Stimulated activated CD4-positive, alpha-beta T cell treated with anti-CD3 and anti-CD28 coated beads, Interleukin-15, amount 100 ng/mL, for 24 hours (primary cell): ENCODE measurements at regions not wholly inside any gene's neighbourhood (a gene's known extent, or its start where the extent isn't known, plus 50 kb on each side); places are given as distances from the start of the nearest gene placed in this dataset.
"Not testable (repeated sequence)": the region's sequence is repeated elsewhere in the genome, so short reads cannot be mapped to it uniquely, and the experiment has no call there.

Experiments
- DNase-seq: peaks from one replicate; pipeline ENCODE4 v3.0.0-alpha.2; 2020

GRCh38 chrX:74179499-74179898, 124.5 kb upstream of the ZCCHC13 start:
- no peak for DNase-seq

DNA sequence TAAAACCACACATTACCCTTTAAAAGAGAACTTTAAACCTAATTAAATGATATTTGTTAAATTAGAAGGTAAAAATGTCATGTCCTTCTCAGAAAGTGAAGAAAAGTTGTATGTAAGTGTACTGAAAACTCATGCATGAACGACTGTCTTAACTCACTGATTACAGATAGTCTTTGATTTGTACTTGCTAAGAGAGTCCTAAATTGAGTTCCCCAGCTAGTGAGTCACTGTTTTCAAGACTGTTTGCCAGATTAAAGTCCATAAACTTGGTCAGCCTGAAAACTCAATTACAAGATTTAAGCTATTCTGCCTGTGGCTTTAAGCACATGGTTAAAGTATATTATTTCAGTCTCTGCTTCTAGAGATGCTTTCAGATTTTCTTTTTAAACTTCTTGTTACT, 124.9 kb upstream of the ZCCHC13 start:
- DNase-seq = no peak

DNA sequence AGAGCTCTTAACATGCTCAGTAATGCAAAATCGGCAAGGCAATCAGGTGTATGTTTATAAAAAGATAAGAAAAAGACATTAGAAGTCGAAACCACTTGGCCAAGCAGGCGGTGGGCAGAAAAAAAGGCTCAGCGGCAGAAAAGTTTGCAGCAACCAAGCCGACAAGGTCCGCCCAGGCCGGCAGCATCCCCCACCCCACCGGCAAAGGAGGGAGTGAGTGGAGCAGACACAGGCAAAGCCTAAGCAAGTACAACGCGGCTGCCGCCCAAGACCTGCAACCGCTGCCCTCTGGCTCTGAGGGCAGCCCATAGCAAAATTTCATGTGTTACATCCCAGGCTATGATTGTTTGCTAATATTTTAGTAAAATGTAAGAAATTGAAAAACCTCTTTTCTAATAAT, 125.4 kb upstream of the ZCCHC13 start:
- DNase-seq = no peak

DNA sequence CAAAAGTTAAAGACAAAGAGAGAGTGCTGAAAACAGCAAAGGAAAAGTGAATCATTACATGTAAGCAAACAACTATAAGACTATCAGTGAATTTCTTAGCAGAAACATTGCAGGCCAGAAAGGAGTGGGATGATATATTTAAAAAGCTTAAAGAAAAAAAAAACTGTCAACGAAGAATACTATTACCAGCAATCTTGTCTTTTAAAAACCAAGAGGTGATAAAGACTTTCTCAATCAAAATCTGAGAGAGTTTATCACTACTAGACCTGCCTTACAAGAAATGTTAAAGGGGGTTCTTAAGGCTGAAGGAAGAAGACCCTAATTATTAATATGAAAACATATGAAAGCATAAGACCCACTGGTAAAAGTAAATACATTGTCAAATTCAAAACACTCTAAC, 132.5 kb upstream of the ZCCHC13 start:
- no peak for DNase-seq

DNA sequence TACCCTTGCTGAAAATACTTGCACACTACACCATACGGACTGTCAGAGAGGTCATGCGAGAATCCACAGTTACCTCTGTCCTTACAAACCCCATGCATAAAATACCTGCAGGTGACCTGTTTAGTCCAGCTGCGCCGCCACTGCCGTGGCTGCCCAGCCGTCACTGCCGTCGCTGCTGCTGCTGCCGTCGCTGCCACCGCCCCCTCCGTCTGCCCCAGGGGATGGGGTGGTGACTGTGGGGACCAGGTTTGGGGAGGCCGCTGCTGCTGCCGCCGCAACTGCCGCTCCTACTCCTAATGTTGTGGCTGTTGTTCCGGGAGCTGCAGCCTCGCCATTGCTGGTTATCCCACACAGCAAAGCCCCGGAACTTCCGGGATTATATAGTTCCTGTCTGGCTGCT, 141.8 kb upstream of the ZCCHC13 start:
- no peak for DNase-seq

DNA sequence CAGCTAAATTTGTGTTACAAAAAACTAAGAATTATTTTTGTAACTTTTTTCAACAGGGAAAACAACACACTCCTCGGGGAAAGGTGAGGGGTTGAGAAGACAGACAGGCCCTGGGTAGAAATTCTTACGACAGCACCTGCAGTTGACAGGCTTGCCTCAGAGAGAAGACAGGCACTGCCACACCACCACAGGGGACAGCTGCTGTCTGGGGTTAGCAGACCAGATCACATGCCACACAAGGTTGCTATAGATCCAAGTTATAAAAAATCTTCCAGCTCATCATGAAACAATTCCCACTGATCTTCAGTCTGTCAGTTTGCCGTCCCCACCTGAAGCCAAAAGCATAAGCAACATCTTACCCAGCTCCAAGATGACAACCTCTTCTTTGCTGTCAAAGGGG, 143.2 kb upstream of the ZCCHC13 start:
- DNase-seq = no peak

GRCh38 chrX:74160358-74160757, 143.6 kb upstream of the ZCCHC13 start:
- no peak for DNase-seq

GRCh38 chrX:74147439-74147838, 156.5 kb upstream of the ZCCHC13 start:
- no peak for DNase-seq

- DNase-seq = no peak
Observed at GRCh38 chrX:74138943-74139342, 165.0 kb upstream of the ZCCHC13 start.

DNA sequence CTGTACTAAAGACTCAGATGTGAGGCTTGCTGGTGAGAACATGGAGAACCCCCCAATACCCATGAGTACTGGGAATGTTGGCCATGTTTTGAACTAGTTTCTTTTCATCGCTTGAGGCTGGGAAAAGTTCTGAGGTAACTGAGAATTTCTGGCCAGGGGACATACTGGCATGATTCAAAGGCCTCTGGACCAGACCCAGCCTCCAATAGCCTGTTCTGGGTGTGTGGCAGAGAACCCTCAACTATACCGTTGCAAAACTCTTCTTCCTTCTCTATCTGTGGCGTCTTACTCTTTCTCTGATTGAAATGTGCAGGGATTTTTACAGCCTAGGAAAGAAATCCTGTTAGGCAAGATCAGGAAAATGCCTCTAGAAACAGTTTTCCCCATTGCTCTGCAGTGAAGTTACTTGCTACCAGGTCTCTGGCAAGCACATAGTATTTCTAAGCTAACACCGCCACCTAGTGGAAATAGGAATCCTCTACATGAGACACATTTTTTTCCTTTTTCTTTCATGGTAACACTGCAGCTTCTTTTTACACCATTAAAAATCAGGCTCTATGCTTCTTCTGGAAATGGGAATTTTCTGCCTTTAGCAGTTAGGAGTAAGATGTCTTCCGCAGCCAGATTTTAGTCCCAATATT, 170.7 kb upstream of the ZCCHC13 start:
- DNase-seq = no peak

- DNase-seq = no peak
Observed at GRCh38 chrX:74132280-74132679, 171.7 kb upstream of the ZCCHC13 start.

DNA sequence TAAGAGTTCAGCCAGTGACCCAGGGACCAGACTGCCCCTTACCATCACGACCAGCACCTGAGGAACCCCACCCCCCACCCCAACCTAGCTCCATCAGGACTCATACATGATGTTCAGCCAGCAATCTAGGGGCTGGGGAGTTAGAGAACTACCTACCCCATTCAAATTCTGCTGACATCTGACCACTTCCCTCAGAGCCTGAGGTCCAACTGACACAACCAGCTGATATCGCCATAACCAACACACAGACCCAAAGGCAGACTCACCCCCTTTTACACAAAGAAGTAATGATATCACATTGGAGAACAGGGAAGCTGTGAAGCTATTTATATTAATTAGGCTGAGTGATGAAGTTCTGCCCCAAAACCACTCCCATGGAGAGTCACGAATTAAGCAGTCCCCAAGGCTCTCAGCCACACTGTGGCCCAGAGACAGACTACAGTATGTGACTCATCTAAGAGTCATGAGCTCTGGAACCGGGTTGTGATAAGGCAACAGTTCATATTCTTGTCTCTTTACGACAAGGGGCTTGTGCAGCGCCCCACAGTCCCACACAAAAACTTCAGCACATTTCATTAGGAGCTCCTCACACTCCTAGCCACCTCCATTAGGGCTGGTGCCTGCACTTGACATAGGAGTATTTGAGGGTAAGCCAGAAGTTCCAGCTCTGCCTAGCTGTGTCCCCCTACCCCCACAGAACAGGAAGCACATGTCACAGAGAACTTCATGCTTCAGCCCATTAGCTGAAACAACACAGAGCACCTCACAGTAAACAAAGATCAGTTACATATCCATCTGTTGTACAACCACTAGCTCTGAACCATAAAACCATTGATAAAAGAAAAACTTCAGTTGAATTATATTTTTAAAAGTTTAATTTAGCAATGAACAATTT, 184.7 kb upstream of the ZCCHC13 start:
- no peak for DNase-seq

DNA sequence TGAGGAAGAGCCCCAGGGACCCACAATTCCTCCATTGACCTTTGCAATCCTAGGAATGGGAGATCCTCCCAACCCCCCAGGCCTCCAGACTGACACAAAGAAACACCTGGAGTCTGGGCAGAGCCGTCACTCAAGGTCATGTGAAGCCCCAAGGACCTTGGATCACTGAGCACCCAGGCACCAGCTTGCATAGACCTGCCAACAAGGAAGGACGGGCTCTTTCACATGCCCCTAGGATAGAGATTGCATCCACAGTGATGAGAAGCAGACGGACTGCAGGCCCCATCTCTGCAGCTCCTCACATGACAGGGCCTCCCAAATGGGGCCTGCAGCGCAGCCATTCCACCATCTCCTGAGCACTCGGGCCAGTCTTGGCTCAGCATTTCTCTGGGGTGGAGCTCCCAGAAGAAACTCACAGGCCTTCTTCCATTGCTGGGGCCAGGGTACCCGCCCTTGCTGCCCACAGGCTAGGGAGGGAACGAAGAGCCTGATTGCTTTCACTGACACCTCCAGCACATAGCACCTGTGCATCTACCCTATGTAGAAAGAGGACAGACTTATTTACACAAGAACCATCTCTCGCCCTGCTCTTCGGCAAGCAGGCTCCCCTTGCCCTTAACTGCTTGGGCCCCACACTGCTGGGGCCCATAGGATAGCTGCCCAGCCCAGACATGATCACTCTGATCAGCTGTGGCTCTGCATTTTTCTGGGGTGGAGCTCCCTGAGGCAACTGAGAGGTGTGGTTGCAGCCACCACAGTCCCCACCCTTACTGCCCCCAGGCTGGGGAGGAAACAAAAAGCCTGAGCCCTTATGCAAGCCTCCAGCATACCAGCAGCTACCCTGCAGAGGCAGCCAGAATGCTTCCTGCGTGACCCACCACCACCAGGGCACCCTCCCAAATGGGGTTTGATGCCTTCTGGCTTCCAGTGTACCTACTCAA, 185.7 kb upstream of the ZCCHC13 start:
- no peak for DNase-seq

GRCh38 chrX:74111245-74111644, 192.7 kb upstream of the ZCCHC13 start:
- no peak for DNase-seq

DNA sequence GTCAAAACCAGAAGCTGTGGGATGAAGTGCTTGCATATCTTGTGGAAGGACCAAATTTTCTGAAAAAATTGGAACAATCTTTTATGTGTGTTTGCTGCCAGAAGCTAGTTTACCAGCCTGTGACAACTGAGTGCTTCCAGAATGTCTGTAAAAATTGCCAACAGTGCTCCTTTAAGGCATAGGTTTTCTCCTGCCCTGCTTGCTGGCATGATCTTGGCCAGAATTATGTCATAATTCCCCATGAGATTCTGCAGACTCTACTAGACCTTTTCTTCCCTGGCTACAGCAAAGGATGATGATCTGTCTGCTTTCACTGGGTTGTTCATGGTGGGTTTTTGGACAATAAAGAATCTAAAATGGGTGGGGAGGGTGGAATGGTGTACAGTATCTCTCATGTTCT, 196.3 kb upstream of the ZCCHC13 start:
- DNase-seq = no peak

DNA sequence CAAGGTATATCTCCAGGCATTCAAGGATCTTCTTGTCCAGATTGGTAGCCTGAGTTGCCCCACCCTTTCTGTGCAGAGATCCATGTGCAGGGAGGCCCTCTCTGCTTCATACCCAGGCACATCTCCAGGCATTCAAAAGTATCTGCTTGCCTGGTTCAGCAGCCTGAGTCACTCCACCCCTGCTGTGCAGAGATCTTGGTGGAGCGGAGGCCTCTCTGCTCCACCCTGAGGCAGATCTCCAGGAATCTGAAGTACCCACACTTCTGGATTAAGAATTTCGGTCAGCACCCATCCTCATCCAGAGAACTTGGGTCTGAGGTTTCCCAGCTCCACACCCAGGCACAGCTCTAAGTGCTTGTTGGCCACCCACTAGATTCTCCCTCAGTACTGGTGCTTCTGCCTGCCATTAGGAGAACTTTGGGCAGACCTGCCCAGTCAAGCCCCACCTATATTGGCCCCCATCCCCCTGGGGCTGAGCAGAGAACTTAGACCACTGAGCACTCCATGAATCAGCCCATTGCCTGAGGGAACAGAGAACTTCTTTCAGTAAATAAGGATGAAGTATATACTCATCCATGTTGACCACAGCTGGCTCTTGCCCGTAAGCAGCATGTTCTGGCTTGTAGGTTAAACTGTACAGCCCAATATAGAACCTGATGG, 199.5 kb upstream of the ZCCHC13 start:
- DNase-seq = no peak

- not testable (repeated sequence) for DNase-seq
Observed at GRCh38 chrX:74098407-74098806, 205.6 kb upstream of the ZCCHC13 start.

DNA sequence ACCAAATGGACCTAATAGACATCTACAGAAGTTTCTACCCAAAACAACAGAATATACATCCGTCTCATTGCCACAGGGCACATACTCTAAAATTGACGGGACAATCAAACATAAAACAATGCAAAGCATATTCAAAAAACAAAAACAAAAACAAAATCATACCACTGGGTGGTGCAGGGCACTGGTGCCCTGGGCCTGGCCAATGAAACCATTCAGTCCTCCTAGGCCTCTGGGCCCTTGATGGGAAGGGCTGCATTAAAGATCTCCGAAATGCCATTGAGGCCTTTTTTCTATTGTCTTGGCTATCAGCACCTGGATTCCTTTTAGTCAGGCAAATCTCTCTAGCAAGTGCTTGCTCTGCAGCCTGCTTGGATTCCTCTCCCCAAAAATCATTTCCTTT, 213.9 kb upstream of the ZCCHC13 start:
- no peak for DNase-seq

DNA sequence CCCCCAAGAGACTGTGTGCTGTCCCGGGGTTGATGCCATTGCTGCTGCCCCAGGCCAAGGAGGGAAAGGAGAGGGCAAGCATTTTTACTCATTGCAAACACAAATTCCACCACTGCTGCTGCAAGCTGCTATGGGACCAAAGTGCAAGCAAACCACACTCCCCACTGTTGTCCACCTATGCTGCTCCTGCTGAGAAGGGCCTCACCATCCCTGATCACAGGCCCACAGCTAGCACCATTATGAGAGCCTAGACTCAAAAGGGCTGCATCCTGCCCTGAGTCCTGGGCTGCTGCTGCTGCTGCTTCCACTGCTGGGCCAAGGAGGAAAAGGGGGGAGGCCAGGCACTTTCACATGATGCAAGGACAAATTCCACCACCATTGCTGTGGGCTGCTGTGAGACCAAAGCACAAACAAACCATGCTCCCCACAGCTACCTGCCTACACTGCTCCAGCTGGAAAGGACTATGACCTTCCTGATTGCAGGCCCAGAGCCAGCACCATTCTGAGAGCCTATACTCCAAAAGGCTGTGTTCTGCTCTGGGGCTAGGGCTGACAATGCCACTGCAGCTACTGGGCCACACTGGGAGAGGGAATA, 218.2 kb upstream of the ZCCHC13 start:
- DNase-seq = no peak

DNA sequence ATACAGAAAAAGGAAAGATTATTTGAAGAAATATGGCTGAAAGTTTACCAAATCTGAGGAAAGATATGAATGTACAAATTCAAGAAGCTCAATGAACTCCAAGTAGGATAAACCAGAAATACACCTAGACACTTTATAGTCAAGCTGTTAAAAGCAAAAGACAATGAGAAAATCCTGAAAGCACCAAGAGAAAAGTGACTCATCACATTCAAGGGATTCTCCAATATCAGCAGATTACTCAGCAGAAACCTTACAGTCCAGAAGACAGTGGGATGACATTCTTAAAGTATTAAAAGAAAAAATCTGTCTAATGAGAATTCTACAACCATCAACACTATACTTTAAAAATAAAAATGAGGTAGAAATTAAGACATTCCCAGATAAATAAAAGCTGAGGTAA, 223.8 kb upstream of the ZCCHC13 start:
- no peak for DNase-seq

DNA sequence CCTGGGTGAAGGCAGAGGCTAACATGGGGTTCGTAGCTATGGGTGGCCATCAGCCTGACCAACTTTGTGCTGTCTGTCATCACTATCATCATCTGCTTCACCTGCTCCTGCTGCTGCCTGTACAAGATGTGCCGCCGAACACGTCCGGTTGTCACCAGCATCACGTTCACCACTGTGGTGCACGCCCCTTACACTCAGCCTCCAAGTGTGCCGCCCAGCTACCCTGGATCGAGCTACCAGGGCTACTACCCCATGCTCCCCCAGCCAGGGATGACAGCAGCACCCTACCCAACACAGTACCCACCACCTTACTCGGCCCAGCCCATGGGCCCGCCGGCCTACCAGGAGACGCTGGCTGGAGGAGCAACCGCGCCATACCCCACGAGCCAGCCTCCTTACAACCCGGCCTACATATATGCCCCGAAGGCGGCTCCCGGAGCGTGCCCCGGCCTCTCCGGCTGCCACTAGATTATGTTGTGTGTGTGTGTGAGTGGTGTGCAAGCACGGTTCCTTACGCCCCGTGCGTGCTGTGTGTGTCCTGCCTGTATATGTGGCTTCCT, 213.4 kb upstream of the XIST start:
- DNase-seq = no peak
